ENCODE measurements at regions not wholly inside any gene's neighbourhood (a gene's known extent, or its start where the extent isn't known, plus 50 kb on each side); places are given as distances from the start of the nearest gene placed in this dataset.

GRCh38 chr5:58048185-58048925 is 411.5 kb downstream of the PLK2 start:
- TF ChIP-seq POLR2A (IDR thresholded peaks at IDR 0.05; ENCODE audit: low read length) (no peak), GATA1 (IDR thresholded peaks at IDR 0.05; ENCODE audit: low read depth, low read length) (no peak)
